IMR-90 (cell line): ENCODE measurements at regions not wholly inside any gene's neighbourhood (a gene's known extent, or its start where the extent isn't known, plus 50 kb on each side); places are given as distances from the start of the nearest gene placed in this dataset.

ENCODE experiments used
- ATAC-seq: fragments of 200-7000 bp; cut with Tn5 transposase; 2 replicates; pipeline ENCODE4 v1.9.1; 2020; ENCODE audit warnings: low read depth, mild to moderate bottlenecking, moderate library complexity
- BruUV-seq: library from RNA; stranded (reverse); fragments of 400-500 nt; replicated peaks from 2 replicates; lab custom pipeline; 2021; lab: Mats Ljungman, UMichigan
- CTCF ChIA-PET: fragments of 300-600 bp; formaldehyde crosslinking; extraction: SDS; loops from one replicate; lab custom pipeline; 2021; ENCODE audit warnings: antibody characterized with exemption; lab: Yijun Ruan, JAX
- POLR2A ChIA-PET: fragments of 300-600 bp; sonication (Branson Sonifier 250); formaldehyde crosslinking; loops from one replicate; lab custom pipeline; 2022; ENCODE audit warnings: antibody characterized with exemption; ENCODE audit not compliant: unreplicated experiment; lab: Charles Lee
- DNase-seq: peaks from one replicate; pipeline ENCODE4 v3.0.0; 2013
- H2AFZ ChIP-seq: replicated peaks from 2 replicates; pipeline ENCODE3; 2013; ENCODE audit warnings: low read length, mild to moderate bottlenecking; ENCODE audit not compliant: poor library complexity
- H2AK5ac ChIP-seq: 2 replicates; pipeline ENCODE4 v1.6.1; 2013; ENCODE audit warnings: low read depth, low read length, inconsistent platforms
- H2AK9ac ChIP-seq: replicated peaks from 2 replicates; pipeline ENCODE3; 2013; ENCODE audit warnings: mild to moderate bottlenecking, low read depth, low read length, moderate library complexity; ENCODE audit not compliant: poor library complexity
- H2BK120ac ChIP-seq: 2 replicates; pipeline ENCODE4 v1.6.1; 2013; ENCODE audit warnings: low read depth, low read length, inconsistent platforms
- H2BK15ac ChIP-seq: 3 replicates; pipeline ENCODE4 v1.6.1; 2013; ENCODE audit warnings: low read depth, low read length, inconsistent platforms
- H2BK20ac ChIP-seq: 2 replicates; pipeline ENCODE4 v1.6.1; 2013; ENCODE audit warnings: low read depth, mild to moderate bottlenecking, inconsistent platforms, low read length, moderate library complexity
- H2BK5ac ChIP-seq: 2 replicates; pipeline ENCODE4 v1.6.1; 2013; ENCODE audit warnings: mild to moderate bottlenecking, low read depth, low read length, inconsistent platforms; ENCODE audit not compliant: poor library complexity, severe bottlenecking
- H3K14ac ChIP-seq: replicated peaks from 2 replicates; pipeline ENCODE4 v1.6.1; 2013; ENCODE audit warnings: low read depth, low read length, inconsistent platforms
- H3K18ac ChIP-seq: 2 replicates; pipeline ENCODE4 v1.6.1; 2013; ENCODE audit warnings: low read depth, low read length, control low read depth
- H3K23ac ChIP-seq: 2 replicates; pipeline ENCODE4 v1.6.1; 2013; ENCODE audit warnings: low read depth, low read length, inconsistent platforms
- H3K27ac ChIP-seq: 2 replicates; pipeline ENCODE4 v1.5.1; 2013; ENCODE audit warnings: mild to moderate bottlenecking, control low read depth, low read length; ENCODE audit not compliant: insufficient read depth
- H3K27me3 ChIP-seq: 2 replicates; pipeline ENCODE4 v1.6.1; 2013; ENCODE audit warnings: low read length; ENCODE audit not compliant: control insufficient read depth, insufficient read depth
- H3K36me3 ChIP-seq: 2 replicates; pipeline ENCODE4 v1.6.1; 2013; ENCODE audit warnings: low read length, mixed read lengths; ENCODE audit not compliant: control insufficient read depth, insufficient read depth
- H3K4ac ChIP-seq: 2 replicates; pipeline ENCODE4 v1.6.1; 2013; ENCODE audit warnings: low read depth, low read length, inconsistent platforms
- H3K4me1 ChIP-seq: 2 replicates; pipeline ENCODE4 v1.6.1; 2013; ENCODE audit warnings: low read length, mixed read lengths; ENCODE audit not compliant: control insufficient read depth, insufficient read depth
- H3K4me2 ChIP-seq: 2 replicates; pipeline ENCODE4 v1.6.1; 2013; ENCODE audit warnings: low read depth, mild to moderate bottlenecking, control low read depth, low read length, moderate library complexity
- H3K4me3 ChIP-seq: 2 replicates; pipeline ENCODE4 v1.5.1; 2013; ENCODE audit warnings: low read depth, mild to moderate bottlenecking, control low read depth, low read length, moderate library complexity; ENCODE audit not compliant: insufficient read depth
- H3K56ac ChIP-seq: 2 replicates; pipeline ENCODE4 v1.6.1; 2013; ENCODE audit warnings: low read length, inconsistent platforms; ENCODE audit not compliant: insufficient read depth; ENCODE audit errors: extremely low read depth
- H3K79me1 ChIP-seq, 2 experiments: 2 replicates each; pipeline ENCODE4 v1.6.1; 2013; ENCODE audit warnings: low read length in 2 of 2, inconsistent platforms in 1 of 2, low read depth in 1 of 2
- H3K9ac ChIP-seq: 2 replicates; pipeline ENCODE4 v1.6.1; 2013; ENCODE audit warnings: low read depth, low read length, control low read depth
- H3K9me1 ChIP-seq: 2 replicates; pipeline ENCODE4 v1.6.1; 2013; ENCODE audit warnings: low read length, inconsistent platforms; ENCODE audit not compliant: insufficient read depth
- H3K9me3 ChIP-seq: 2 replicates; pipeline ENCODE4 v1.6.1; 2013; ENCODE audit warnings: low read length; ENCODE audit not compliant: control insufficient read depth, insufficient read depth
- H4K20me1 ChIP-seq: 2 replicates; pipeline ENCODE4 v1.6.1; 2013; ENCODE audit warnings: low read length, inconsistent platforms; ENCODE audit not compliant: insufficient read depth
- H4K5ac ChIP-seq: 2 replicates; pipeline ENCODE4 v1.6.1; 2013; ENCODE audit warnings: mild to moderate bottlenecking, low read depth, low read length, control low read depth
- H4K8ac ChIP-seq, 2 experiments: 2 replicates each; pipeline ENCODE4 v1.6.1; 2013; ENCODE audit warnings: low read depth in 2 of 2, low read length in 2 of 2, control low read depth in 1 of 2, inconsistent platforms in 1 of 2
- H4K91ac ChIP-seq: 2 replicates; pipeline ENCODE4 v1.6.1; 2013; ENCODE audit warnings: low read depth, low read length, inconsistent platforms; ENCODE audit not compliant: insufficient read depth
- FOS ChIP-seq: fragments of 150-350 bp; IDR thresholded peaks from 2 replicates; pipeline ENCODE4 v1.6.1; 2016; ENCODE audit warnings: low read depth, low read length
- MAZ ChIP-seq: IDR thresholded peaks from 2 replicates; pipeline ENCODE4 v1.6.1; 2012; ENCODE audit warnings: low read depth, mild to moderate bottlenecking, low read length, improper control_type of control experiment, moderate library complexity, borderline replicate concordance
- MXI1 ChIP-seq: IDR thresholded peaks from 2 replicates; pipeline ENCODE4 v1.6.1; 2012; ENCODE audit warnings: low read depth, mild to moderate bottlenecking, low read length, moderate library complexity, borderline replicate concordance
- NFE2L2 ChIP-seq: fragments of 150-350 bp; IDR thresholded peaks from 2 replicates; pipeline ENCODE4 v1.6.1; 2016; ENCODE audit warnings: low read depth, mild to moderate bottlenecking, low read length
- SMC3 ChIP-seq: fragments of 150-350 bp; IDR thresholded peaks from 2 replicates; pipeline ENCODE4 v1.6.1; 2016; ENCODE audit warnings: low read depth, mild to moderate bottlenecking, antibody characterized with exemption, low read length, moderate library complexity
- WGBS, 2 experiments: methylation state at CpG; one replicate each; pipeline versions ENCODE4 v1.1.5 to v1.1.7; 2013; ENCODE audit warnings: missing lambda C conversion rate in 2 of 2; ENCODE audit not compliant: insufficient read length in 1 of 2; ENCODE audit errors: extremely low coverage in 2 of 2; 5-methylcytosine and 5-hydroxymethylcytosine counted together
- dilution Hi-C: fragments of 300-500 bp; cut with HindIII; formaldehyde crosslinking; loops from one replicate; pipeline ENCODE4 v1.14.3; 2018; ENCODE audit warnings: low sequenced_read_pairs; ENCODE audit not compliant: unreplicated experiment
- in situ Hi-C: fragments of 300-500 bp; cut with MboI; formaldehyde crosslinking; loops from 3 replicates; pipeline ENCODE4 v1.14.3; 2019; ENCODE audit warnings: low sequenced_read_pairs, inconsistent platforms, mixed read lengths
- intact Hi-C: fragments of 100-400 bp; cut with micrococcal nuclease; formaldehyde crosslinking; loops from 2 replicates; pipeline ENCODE4 v1.10.0; 2022
- TF ChIP-seq, protein P1 (sequence below): fragments of 150-350 bp; IDR thresholded peaks from 2 replicates; pipeline ENCODE4 v1.6.1; 2017; ENCODE audit warnings: mild to moderate bottlenecking, antibody characterized with exemption, low read length, low read depth
- TF ChIP-seq, protein P2 (sequence below): fragments of 150-350 bp; IDR thresholded peaks from 2 replicates; pipeline ENCODE4 v1.6.1; 2016; ENCODE audit warnings: low read depth, mild to moderate bottlenecking, low read length, moderate library complexity, borderline replicate concordance

DNA sequence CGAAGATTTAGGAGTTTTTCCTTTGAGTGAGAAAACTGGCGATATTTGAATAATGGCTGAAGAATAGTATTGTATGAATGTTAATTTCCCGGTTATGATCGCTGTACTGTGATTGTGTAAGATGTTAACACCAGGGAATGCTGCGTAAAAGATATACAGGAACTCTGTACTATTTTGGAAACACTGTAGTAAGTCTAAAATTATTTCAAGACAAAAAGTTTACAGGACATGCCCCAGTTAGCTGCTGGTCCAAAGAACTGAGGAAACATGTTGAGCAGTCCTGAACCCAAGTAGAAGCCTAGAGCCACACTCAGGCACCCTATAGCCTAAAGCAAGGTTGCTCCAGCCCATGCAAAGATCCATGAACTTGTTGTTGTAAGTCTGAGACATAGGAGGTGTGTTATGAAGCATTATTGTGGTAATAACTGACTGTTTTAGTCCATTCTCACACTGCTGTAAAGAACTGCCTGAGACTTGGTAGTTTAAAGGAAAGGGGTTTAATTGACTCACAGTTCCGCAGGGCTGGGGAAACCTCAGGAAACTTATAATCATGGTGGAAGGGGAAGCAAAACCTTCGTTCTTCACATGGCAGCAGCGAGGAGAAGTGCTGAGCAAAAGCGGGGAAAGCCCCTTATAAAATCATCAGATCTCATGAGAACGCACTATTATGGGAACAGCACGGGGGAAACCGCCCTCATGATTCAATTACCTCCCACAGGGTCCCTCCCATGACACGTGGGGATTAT, 99.8 kb upstream of the RESF1 start:
- DNase-seq (no peak), ATAC-seq (no peak)
- H4K8ac ChIP-seq = no peak overlapping the region
- no peak overlapping the region for H2AK5ac ChIP-seq
- no peaks in the 10 kb centered on the region for H3K4me1 ChIP-seq
- ChIA-PET CTCF (no interaction called here), POLR2A (no interaction called here)
- H3K4me2 ChIP-seq = no peak overlapping the region
- H4K91ac ChIP-seq = no peak overlapping the region
- H3K4me3 ChIP-seq = no peak overlapping the region
- no peaks in the 10 kb centered on the region for H3K79me1 ChIP-seq
- intact Hi-C loops (no loop called here), in situ Hi-C loops (no loop called here), dilution Hi-C loops (no loop called here)
- no peak overlapping the region for H2BK120ac ChIP-seq
- no peak overlapping the region for H2BK5ac ChIP-seq
- H2BK20ac ChIP-seq = no peak overlapping the region
- H3K9me3 ChIP-seq = no peaks in the 10 kb centered on the region
- H3K56ac ChIP-seq = no peak overlapping the region
- no peak overlapping the region for H3K4ac ChIP-seq
- no peak overlapping the region for H3K14ac ChIP-seq
- TF ChIP-seq NFE2L2 = no peak
- TF ChIP-seq, protein P1, sequence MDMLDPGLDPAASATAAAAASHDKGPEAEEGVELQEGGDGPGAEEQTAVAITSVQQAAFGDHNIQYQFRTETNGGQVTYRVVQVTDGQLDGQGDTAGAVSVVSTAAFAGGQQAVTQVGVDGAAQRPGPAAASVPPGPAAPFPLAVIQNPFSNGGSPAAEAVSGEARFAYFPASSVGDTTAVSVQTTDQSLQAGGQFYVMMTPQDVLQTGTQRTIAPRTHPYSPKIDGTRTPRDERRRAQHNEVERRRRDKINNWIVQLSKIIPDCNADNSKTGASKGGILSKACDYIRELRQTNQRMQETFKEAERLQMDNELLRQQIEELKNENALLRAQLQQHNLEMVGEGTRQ = no peak
- no peak for TF ChIP-seq SMC3
- TF ChIP-seq, protein P2, sequence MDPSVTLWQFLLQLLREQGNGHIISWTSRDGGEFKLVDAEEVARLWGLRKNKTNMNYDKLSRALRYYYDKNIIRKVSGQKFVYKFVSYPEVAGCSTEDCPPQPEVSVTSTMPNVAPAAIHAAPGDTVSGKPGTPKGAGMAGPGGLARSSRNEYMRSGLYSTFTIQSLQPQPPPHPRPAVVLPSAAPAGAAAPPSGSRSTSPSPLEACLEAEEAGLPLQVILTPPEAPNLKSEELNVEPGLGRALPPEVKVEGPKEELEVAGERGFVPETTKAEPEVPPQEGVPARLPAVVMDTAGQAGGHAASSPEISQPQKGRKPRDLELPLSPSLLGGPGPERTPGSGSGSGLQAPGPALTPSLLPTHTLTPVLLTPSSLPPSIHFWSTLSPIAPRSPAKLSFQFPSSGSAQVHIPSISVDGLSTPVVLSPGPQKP = no peak
- TF ChIP-seq FOS = no peak
- no peak for TF ChIP-seq MXI1
- no peak for TF ChIP-seq MAZ
- H3K9ac ChIP-seq = no peak overlapping the region
- no peaks in the 10 kb centered on the region for H3K9me1 ChIP-seq
- H4K5ac ChIP-seq = no peak overlapping the region
- no peak overlapping the region for H2BK15ac ChIP-seq
- no peaks in the 10 kb centered on the region for H3K36me3 ChIP-seq
- no peak overlapping the region for H2AFZ ChIP-seq
- H2AK9ac ChIP-seq = no peak overlapping the region
- H3K27me3 ChIP-seq = no peaks in the 10 kb centered on the region
- H3K27ac ChIP-seq = no peak overlapping the region
- 90% methylated on average over 2 of the region's 13 CpGs; no CpG with 5 or more reads in 1 of the 2 experiments for WGBS, 2 experiments
- no peaks in the 10 kb centered on the region for H4K20me1 ChIP-seq
- no TSS peak for BruUV-seq
- no peak overlapping the region for H3K18ac ChIP-seq
- no peak overlapping the region for H3K23ac ChIP-seq
